SK-N-MC (cell line): ENCODE measurements at regions not wholly inside any gene's neighbourhood (a gene's known extent, or its start where the extent isn't known, plus 50 kb on each side); places are given as distances from the start of the nearest gene placed in this dataset.
"Not testable (repeated sequence)": the region's sequence is repeated elsewhere in the genome, so short reads cannot be mapped to it uniquely, and the experiment has no call there.

Experiments used
- DNase-seq: peaks from one replicate; pipeline ENCODE4 v3.0.0-alpha.2; 2011; ENCODE audit warnings: low read depth, low spot score
- H3K27ac ChIP-seq: fragments of 200-600 bp; sonication (generic); 2 replicates; pipeline ENCODE4 v1.5.1; 2016; ENCODE audit warnings: mixed run types
- H3K36me3 ChIP-seq: fragments of 200-600 bp; sonication (generic); 2 replicates; pipeline ENCODE4 v1.6.1; 2017; ENCODE audit warnings: antibody characterized with exemption, low read length, mixed read lengths; ENCODE audit not compliant: insufficient read depth
- H3K4me3 ChIP-seq: fragments of 200-600 bp; sonication (generic); 2 replicates; pipeline ENCODE4 v1.5.1; 2016
- H3K9ac ChIP-seq: fragments of 200-600 bp; sonication (generic); 2 replicates; pipeline ENCODE4 v1.8.0; 2017; ENCODE audit warnings: mixed run types, mixed read lengths; ENCODE audit not compliant: insufficient read length
- H3K9me3 ChIP-seq: fragments of 200-600 bp; sonication (generic); 2 replicates; pipeline ENCODE4 v1.6.1; 2017; ENCODE audit warnings: low read depth, mild to moderate bottlenecking, antibody characterized with exemption, low read length, moderate library complexity, mixed read lengths
- EZH2 ChIP-seq: fragments of 200-600 bp; sonication (generic); IDR thresholded peaks from one replicate; pipeline ENCODE4 v1.6.1; 2017; ENCODE audit warnings: antibody characterized with exemption
- FOXP2 ChIP-seq: optimal IDR thresholded peaks from 2 replicates; pipeline ENCODE3; 2011; ENCODE audit warnings: mild to moderate bottlenecking, moderate library complexity; ENCODE audit not compliant: insufficient read depth; ENCODE audit errors: extremely low read length, control extremely low read depth
- POLR2AphosphoS5 ChIP-seq: IDR thresholded peaks from 2 replicates; pipeline ENCODE4 v1.6.1; 2012; ENCODE audit warnings: mild to moderate bottlenecking, low read depth, low read length, borderline replicate concordance

- Histone ChIP-seq H3K27ac (no peak overlapping the region), H3K9me3 (no peaks in the 10 kb centered on the region), H3K9ac (no peak overlapping the region), H3K4me3 (no peak overlapping the region), H3K36me3 (no peaks in the 10 kb centered on the region)
- DNase-seq, result no peak
- TF ChIP-seq EZH2 (no peak), POLR2AphosphoS5 (no peak), FOXP2 (no peak)
Measured at GRCh38 chrX:113473418-113473817, 632.8 kb upstream of the AMOT start.

- H3K9me3 ChIP-seq, H3K36me3 ChIP-seq, DNase-seq, H3K4me3 ChIP-seq, H3K9ac ChIP-seq, H3K27ac ChIP-seq: not testable (repeated sequence)
Measured at GRCh38 chrX:113473015-113473414, 632.4 kb upstream of the AMOT start.

DNA sequence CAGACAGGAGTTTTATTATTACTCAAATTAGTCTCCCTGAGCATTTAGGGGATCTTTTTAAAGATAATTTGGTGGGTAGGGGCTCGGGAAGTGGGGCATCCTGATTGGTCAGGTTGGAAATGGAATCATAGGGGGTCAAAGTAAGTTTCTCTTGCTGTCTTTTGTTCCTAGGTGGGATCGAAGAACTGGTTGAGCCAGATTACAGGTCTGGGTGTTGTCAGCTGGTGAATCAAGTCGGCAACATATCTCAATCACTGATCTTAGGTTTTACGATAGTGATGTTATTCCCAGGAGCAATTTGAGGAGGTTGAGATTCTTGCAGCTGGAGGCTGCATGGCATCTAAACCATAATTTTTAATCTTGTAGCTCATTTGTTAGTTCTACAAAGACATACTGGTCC is 629.5 kb upstream of the AMOT start:
- Histone ChIP-seq H3K27ac (no peak overlapping the region), H3K36me3 (no peaks in the 10 kb centered on the region), H3K4me3 (no peak overlapping the region), H3K9me3 (no peaks in the 10 kb centered on the region), H3K9ac (no peak overlapping the region)
- no peak for TF ChIP-seq EZH2
- TF ChIP-seq FOXP2, result no peak
- TF ChIP-seq POLR2AphosphoS5, result no peak
- no peak for DNase-seq

DNA sequence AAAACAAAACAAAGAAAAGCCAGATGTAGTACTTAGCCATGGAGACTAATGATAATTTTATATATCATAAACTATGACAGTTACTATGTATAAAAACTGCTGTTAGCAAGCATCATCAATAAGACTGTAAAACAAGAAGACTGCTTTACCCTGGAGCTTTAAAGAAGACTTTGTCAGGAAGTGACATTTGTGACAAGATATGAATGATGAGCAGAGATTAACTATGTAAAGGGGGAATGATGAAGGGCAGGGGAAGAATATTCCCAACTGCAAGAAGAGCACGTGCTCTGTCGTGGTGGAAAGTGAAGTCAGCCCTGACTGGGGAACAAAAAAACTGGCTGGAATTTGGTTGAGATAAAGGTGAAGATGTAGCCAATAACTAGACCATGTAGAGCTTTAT is 617.1 kb upstream of the AMOT start:
- Histone ChIP-seq H3K9ac (no peak overlapping the region), H3K4me3 (no peak overlapping the region), H3K27ac (no peak overlapping the region), H3K9me3 (no peaks in the 10 kb centered on the region), H3K36me3 (no peaks in the 10 kb centered on the region)
- no peak for TF ChIP-seq FOXP2
- TF ChIP-seq POLR2AphosphoS5, result no peak
- no peak for TF ChIP-seq EZH2
- DNase-seq, result no peak

DNA sequence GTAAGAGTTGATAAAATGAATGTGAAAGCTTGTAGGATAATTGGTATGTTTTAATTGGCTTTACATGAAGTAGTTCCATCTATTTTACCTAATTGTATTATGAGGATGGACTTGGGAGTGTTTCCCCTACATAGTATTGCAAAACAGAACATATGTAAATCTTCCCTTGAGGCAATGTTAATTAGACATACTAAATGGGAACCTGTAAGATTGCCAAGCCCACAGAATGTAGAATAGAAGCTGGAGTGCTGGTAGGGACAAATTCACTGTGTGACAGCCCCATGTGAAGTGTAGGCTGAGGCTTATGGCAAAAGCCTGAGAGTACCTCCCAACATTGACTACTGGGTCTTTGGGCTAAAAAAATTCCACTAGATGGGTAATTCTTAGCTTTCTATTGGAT is 615.0 kb upstream of the AMOT start:
- Histone ChIP-seq H3K4me3 (no peak overlapping the region), H3K27ac (no peak overlapping the region), H3K9me3 (no peaks in the 10 kb centered on the region), H3K9ac (no peak overlapping the region), H3K36me3 (no peaks in the 10 kb centered on the region)
- TF ChIP-seq FOXP2, result no peak
- no peak for TF ChIP-seq POLR2AphosphoS5
- TF ChIP-seq EZH2, result no peak
- no peak for DNase-seq

- no peak for DNase-seq
- TF ChIP-seq POLR2AphosphoS5 (no peak), FOXP2 (no peak)
- Histone ChIP-seq H3K4me3 (no peak overlapping the region), H3K27ac (no peak overlapping the region), H3K9me3 (no peaks in the 10 kb centered on the region), H3K36me3 (no peaks in the 10 kb centered on the region), H3K9ac (no peak overlapping the region)
Measured at GRCh38 chrX:113429011-113429410, 588.4 kb upstream of the AMOT start.

DNA sequence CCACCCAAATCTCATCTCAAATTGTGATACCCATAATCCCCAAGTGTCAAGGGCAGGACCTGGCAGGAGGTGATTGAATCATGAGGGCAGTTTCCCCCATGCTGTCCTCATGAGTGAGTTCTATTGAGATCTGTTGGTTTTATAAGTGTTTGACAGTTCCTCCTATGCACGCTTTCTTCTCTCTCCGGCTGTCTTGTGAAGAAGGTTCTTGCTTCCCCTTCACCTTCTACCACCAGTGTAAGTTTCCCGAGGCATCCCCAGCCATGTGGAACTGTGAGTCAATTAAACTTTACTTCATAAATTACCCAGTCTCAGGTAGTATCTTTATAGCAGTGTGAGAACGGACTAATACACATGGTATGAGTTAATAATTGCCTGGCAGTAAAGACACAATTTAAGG is 581.7 kb upstream of the AMOT start:
- Histone ChIP-seq H3K9ac (no peak overlapping the region), H3K36me3 (no peaks in the 10 kb centered on the region), H3K4me3 (no peak overlapping the region), H3K9me3 (no peaks in the 10 kb centered on the region), H3K27ac (no peak overlapping the region)
- no peak for TF ChIP-seq FOXP2
- no peak for TF ChIP-seq EZH2
- no peak for TF ChIP-seq POLR2AphosphoS5
- DNase-seq, result no peak

GRCh38 chrX:113421432-113421831 is 580.8 kb upstream of the AMOT start:
- H3K9ac ChIP-seq, result no peak overlapping the region
- H3K4me3 ChIP-seq, result no peak overlapping the region
- H3K27ac ChIP-seq, result no peak overlapping the region
- TF ChIP-seq EZH2 (no peak), FOXP2 (no peak), POLR2AphosphoS5 (no peak)
- no peaks in the 10 kb centered on the region for H3K9me3 ChIP-seq
- no peaks in the 10 kb centered on the region for H3K36me3 ChIP-seq
- no peak for DNase-seq

DNA sequence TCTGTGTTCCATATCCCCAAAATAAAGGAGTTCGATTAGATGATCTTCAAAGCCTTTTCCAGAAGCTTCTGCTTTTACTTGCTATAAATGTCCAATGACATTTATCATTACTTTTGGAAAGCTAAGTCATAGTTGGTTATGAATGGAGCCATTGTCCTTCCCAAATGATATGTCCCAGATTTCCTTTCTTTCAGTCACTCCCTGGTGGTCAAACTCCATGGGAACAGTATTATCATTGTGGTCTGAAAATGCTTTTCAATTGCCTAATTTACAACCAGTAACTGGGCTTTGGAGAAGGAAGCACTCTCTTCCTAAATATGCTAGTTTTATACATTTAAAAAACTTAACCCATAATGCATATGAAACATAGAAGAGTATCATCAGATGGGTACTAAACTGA is 571.5 kb upstream of the AMOT start:
- no peaks in the 10 kb centered on the region for H3K36me3 ChIP-seq
- no peak overlapping the region for H3K9ac ChIP-seq
- no peak overlapping the region for H3K4me3 ChIP-seq
- no peaks in the 10 kb centered on the region for H3K9me3 ChIP-seq
- H3K27ac ChIP-seq, result no peak overlapping the region
- TF ChIP-seq POLR2AphosphoS5 (no peak), EZH2 (no peak), FOXP2 (no peak)
- no peak for DNase-seq

GRCh38 chrX:113408843-113409242 is 568.2 kb upstream of the AMOT start:
- no peak overlapping the region for H3K4me3 ChIP-seq
- H3K36me3 ChIP-seq, result no peaks in the 10 kb centered on the region
- H3K9ac ChIP-seq, result no peak overlapping the region
- DNase-seq, result no peak
- H3K9me3 ChIP-seq, result no peaks in the 10 kb centered on the region
- H3K27ac ChIP-seq, result no peak overlapping the region
- TF ChIP-seq EZH2, result no peak
- TF ChIP-seq POLR2AphosphoS5, result no peak
- TF ChIP-seq FOXP2, result no peak
